22Rv1 (cell line): ENCODE measurements at regions not wholly inside any gene's neighbourhood (a gene's known extent, or its start where the extent isn't known, plus 50 kb on each side); places are given as distances from the start of the nearest gene placed in this dataset.

ENCODE experiments used
- H3K27ac ChIP-seq: fragments of 450-650 bp; 2 replicates; pipeline ENCODE4 v1.5.1; 2017
- CTCF ChIP-seq: fragments of 450-650 bp; IDR thresholded peaks from 2 replicates; pipeline ENCODE4 v1.5.1; 2017; ENCODE audit warnings: mild to moderate bottlenecking
- ZFX ChIP-seq: fragments of 450-650 bp; IDR thresholded peaks from 2 replicates; pipeline ENCODE4 v1.6.1; 2017; ENCODE audit warnings: antibody characterized with exemption, borderline replicate concordance

- TF ChIP-seq CTCF (no peak), ZFX (no peak)
- H3K27ac ChIP-seq = no peak overlapping the region
These were observed 114.9 kb upstream of the SLCO6A1 start for GRCh38 chr5:102613661-102614060.

- TF ChIP-seq ZFX (no peak), CTCF (no peak)
- no peak overlapping the region for H3K27ac ChIP-seq
These were observed 118.7 kb upstream of the SLCO6A1 start for GRCh38 chr5:102617191-102618187.

- TF ChIP-seq ZFX (no peak), CTCF (no peak)
- H3K27ac ChIP-seq = no peak overlapping the region
These were observed 123.5 kb upstream of the SLCO6A1 start for GRCh38 chr5:102622262-102622661.

GRCh38 chr5:102623329-102624065 lies 124.7 kb upstream of the SLCO6A1 start:
- no peak overlapping the region for H3K27ac ChIP-seq
- TF ChIP-seq CTCF = no peak
- TF ChIP-seq ZFX = no peak

- TF ChIP-seq CTCF = no peak
- TF ChIP-seq ZFX = no peak
- no peak overlapping the region for H3K27ac ChIP-seq
These were observed 125.6 kb upstream of the SLCO6A1 start for GRCh38 chr5:102624405-102624804.

GRCh38 chr5:102625468-102625867 lies 126.7 kb upstream of the SLCO6A1 start:
- no peak overlapping the region for H3K27ac ChIP-seq
- TF ChIP-seq ZFX = no peak
- TF ChIP-seq CTCF = no peak

- TF ChIP-seq ZFX = no peak
- TF ChIP-seq CTCF = no peak
- no peak overlapping the region for H3K27ac ChIP-seq
These were observed 127.1 kb upstream of the SLCO6A1 start for GRCh38 chr5:102625928-102626327.
